ENCODE measurements at regions not wholly inside any gene's neighbourhood (a gene's known extent, or its start where the extent isn't known, plus 50 kb on each side); places are given as distances from the start of the nearest gene placed in this dataset.
"Not testable (repeated sequence)": the region's sequence is repeated elsewhere in the genome, so short reads cannot be mapped to it uniquely, and the experiment has no call there.

- 100% methylated on average over 2 of the region's 3 CpGs; no CpG with 5 or more reads in 1 of the 2 experiments for WGBS, 2 experiments
- Histone ChIP-seq H3K4me3 (ENCODE audit: insufficient read depth, low read depth, low read length) (no peak overlapping the region), H3K27me3 (ENCODE audit: control insufficient read depth, insufficient read depth, low read length, poor library complexity, severe bottlenecking) (no peaks in the 10 kb centered on the region), H3K4me1 (ENCODE audit: control insufficient read depth, insufficient read depth, low read length) (no peaks in the 10 kb centered on the region), H3K36me3 (ENCODE audit: control insufficient read depth, insufficient read depth, low read length) (no peaks in the 10 kb centered on the region), H3K9me3 (ENCODE audit: control insufficient read depth, low read length) (no peaks in the 10 kb centered on the region), H3K27ac (ENCODE audit: insufficient read depth, low read depth, low read length, poor library complexity, severe bottlenecking) (no peak overlapping the region)
Measured at GRCh38 chr9:29397148-29397547, 1823.9 kb upstream of the C9orf72 start.

- Histone ChIP-seq H3K4me3 (ENCODE audit: insufficient read depth, low read depth, low read length) (no peak overlapping the region), H3K4me1 (ENCODE audit: control insufficient read depth, insufficient read depth, low read length) (no peaks in the 10 kb centered on the region), H3K36me3 (ENCODE audit: control insufficient read depth, insufficient read depth, low read length) (no peaks in the 10 kb centered on the region), H3K9me3 (ENCODE audit: control insufficient read depth, low read length) (no peaks in the 10 kb centered on the region), H3K27ac (ENCODE audit: insufficient read depth, low read depth, low read length, poor library complexity, severe bottlenecking) (no peak overlapping the region), H3K27me3 (ENCODE audit: control insufficient read depth, insufficient read depth, low read length, poor library complexity, severe bottlenecking) (no peaks in the 10 kb centered on the region)
- 96 to 100% methylated on average over 1 to 2 of the region's 2 CpGs for WGBS, 2 experiments
Measured at GRCh38 chr9:29416204-29416603, 1842.9 kb upstream of the C9orf72 start.

GRCh38 chr9:29422438-29422837, 1849.2 kb upstream of the C9orf72 start:
- no peaks in the 10 kb centered on the region for H3K9me3 ChIP-seq (ENCODE audit: control insufficient read depth, low read length)
- H3K27ac ChIP-seq (ENCODE audit: insufficient read depth, low read depth, low read length, poor library complexity, severe bottlenecking): no peak overlapping the region
- no peaks in the 10 kb centered on the region for H3K27me3 ChIP-seq (ENCODE audit: control insufficient read depth, insufficient read depth, low read length, poor library complexity, severe bottlenecking)
- WGBS, 2 experiments: 87 to 93% methylated on average over 3 of the region's 3 CpGs
- no peaks in the 10 kb centered on the region for H3K4me1 ChIP-seq (ENCODE audit: control insufficient read depth, insufficient read depth, low read length)
- H3K4me3 ChIP-seq (ENCODE audit: insufficient read depth, low read depth, low read length): no peak overlapping the region
- no peaks in the 10 kb centered on the region for H3K36me3 ChIP-seq (ENCODE audit: control insufficient read depth, insufficient read depth, low read length)

GRCh38 chr9:29432191-29432590, 1858.9 kb upstream of the C9orf72 start:
- no peaks in the 10 kb centered on the region for H3K4me1 ChIP-seq (ENCODE audit: control insufficient read depth, insufficient read depth, low read length)
- H3K36me3 ChIP-seq (ENCODE audit: control insufficient read depth, insufficient read depth, low read length): no peaks in the 10 kb centered on the region
- H3K4me3 ChIP-seq (ENCODE audit: insufficient read depth, low read depth, low read length): no peak overlapping the region
- H3K9me3 ChIP-seq (ENCODE audit: control insufficient read depth, low read length): no peaks in the 10 kb centered on the region
- H3K27ac ChIP-seq (ENCODE audit: insufficient read depth, low read depth, low read length, poor library complexity, severe bottlenecking): no peak overlapping the region
- no peaks in the 10 kb centered on the region for H3K27me3 ChIP-seq (ENCODE audit: control insufficient read depth, insufficient read depth, low read length, poor library complexity, severe bottlenecking)

- H3K27ac ChIP-seq (ENCODE audit: insufficient read depth, low read depth, low read length, poor library complexity, severe bottlenecking); H3K27me3 ChIP-seq (ENCODE audit: control insufficient read depth, insufficient read depth, low read length, poor library complexity, severe bottlenecking); H3K4me3 ChIP-seq (ENCODE audit: insufficient read depth, low read depth, low read length); H3K4me1 ChIP-seq (ENCODE audit: control insufficient read depth, insufficient read depth, low read length); H3K9me3 ChIP-seq (ENCODE audit: control insufficient read depth, low read length); H3K36me3 ChIP-seq (ENCODE audit: control insufficient read depth, insufficient read depth, low read length): not testable (repeated sequence)
- 92 to 100% methylated on average over 1 to 2 of the region's 2 CpGs for WGBS, 2 experiments
Measured at GRCh38 chr9:29432656-29433055, 1859.4 kb upstream of the C9orf72 start.

GRCh38 chr9:29435368-29435767, 1862.1 kb upstream of the C9orf72 start:
- Histone ChIP-seq H3K4me3 (ENCODE audit: insufficient read depth, low read depth, low read length) (no peak overlapping the region), H3K27ac (ENCODE audit: insufficient read depth, low read depth, low read length, poor library complexity, severe bottlenecking) (no peak overlapping the region), H3K4me1 (ENCODE audit: control insufficient read depth, insufficient read depth, low read length) (no peaks in the 10 kb centered on the region), H3K36me3 (ENCODE audit: control insufficient read depth, insufficient read depth, low read length) (no peaks in the 10 kb centered on the region), H3K9me3 (ENCODE audit: control insufficient read depth, low read length) (no peaks in the 10 kb centered on the region), H3K27me3 (ENCODE audit: control insufficient read depth, insufficient read depth, low read length, poor library complexity, severe bottlenecking) (no peaks in the 10 kb centered on the region)
- WGBS, 2 experiments: 63% methylated on average over 1 of the region's 1 CpG; no CpG with 5 or more reads in 1 of the 2 experiments

GRCh38 chr9:29437526-29437925, 1864.2 kb upstream of the C9orf72 start:
- H3K36me3 ChIP-seq (ENCODE audit: control insufficient read depth, insufficient read depth, low read length): no peaks in the 10 kb centered on the region
- no peak overlapping the region for H3K4me3 ChIP-seq (ENCODE audit: insufficient read depth, low read depth, low read length)
- 84 to 94% methylated on average over 3 of the region's 3 CpGs for WGBS, 2 experiments
- no peaks in the 10 kb centered on the region for H3K4me1 ChIP-seq (ENCODE audit: control insufficient read depth, insufficient read depth, low read length)
- H3K27me3 ChIP-seq (ENCODE audit: control insufficient read depth, insufficient read depth, low read length, poor library complexity, severe bottlenecking): no peaks in the 10 kb centered on the region
- H3K9me3 ChIP-seq (ENCODE audit: control insufficient read depth, low read length): no peaks in the 10 kb centered on the region
- no peak overlapping the region for H3K27ac ChIP-seq (ENCODE audit: insufficient read depth, low read depth, low read length, poor library complexity, severe bottlenecking)

GRCh38 chr9:29439961-29440360, 1866.7 kb upstream of the C9orf72 start:
- no peaks in the 10 kb centered on the region for H3K36me3 ChIP-seq (ENCODE audit: control insufficient read depth, insufficient read depth, low read length)
- 64 to 66% methylated on average over 2 of the region's 2 CpGs for WGBS, 2 experiments
- no peak overlapping the region for H3K4me3 ChIP-seq (ENCODE audit: insufficient read depth, low read depth, low read length)
- H3K4me1 ChIP-seq (ENCODE audit: control insufficient read depth, insufficient read depth, low read length): no peaks in the 10 kb centered on the region
- no peak overlapping the region for H3K27ac ChIP-seq (ENCODE audit: insufficient read depth, low read depth, low read length, poor library complexity, severe bottlenecking)
- no peaks in the 10 kb centered on the region for H3K27me3 ChIP-seq (ENCODE audit: control insufficient read depth, insufficient read depth, low read length, poor library complexity, severe bottlenecking)
- no peaks in the 10 kb centered on the region for H3K9me3 ChIP-seq (ENCODE audit: control insufficient read depth, low read length)

GRCh38 chr9:29440449-29440848, 1867.2 kb upstream of the C9orf72 start:
- Histone ChIP-seq H3K27ac (ENCODE audit: insufficient read depth, low read depth, low read length, poor library complexity, severe bottlenecking) (no peak overlapping the region), H3K36me3 (ENCODE audit: control insufficient read depth, insufficient read depth, low read length) (no peaks in the 10 kb centered on the region), H3K27me3 (ENCODE audit: control insufficient read depth, insufficient read depth, low read length, poor library complexity, severe bottlenecking) (no peaks in the 10 kb centered on the region), H3K9me3 (ENCODE audit: control insufficient read depth, low read length) (no peaks in the 10 kb centered on the region), H3K4me1 (ENCODE audit: control insufficient read depth, insufficient read depth, low read length) (no peaks in the 10 kb centered on the region), H3K4me3 (ENCODE audit: insufficient read depth, low read depth, low read length) (no peak overlapping the region)
- WGBS, 2 experiments: 91 to 94% methylated on average over 4 of the region's 4 CpGs

- Histone ChIP-seq H3K9me3 (ENCODE audit: control insufficient read depth, low read length) (no peaks in the 10 kb centered on the region), H3K4me3 (ENCODE audit: insufficient read depth, low read depth, low read length) (no peak overlapping the region), H3K27ac (ENCODE audit: insufficient read depth, low read depth, low read length, poor library complexity, severe bottlenecking) (no peak overlapping the region), H3K36me3 (ENCODE audit: control insufficient read depth, insufficient read depth, low read length) (no peaks in the 10 kb centered on the region), H3K27me3 (ENCODE audit: control insufficient read depth, insufficient read depth, low read length, poor library complexity, severe bottlenecking) (no peaks in the 10 kb centered on the region), H3K4me1 (ENCODE audit: control insufficient read depth, insufficient read depth, low read length) (no peaks in the 10 kb centered on the region)
- 91 to 99% methylated on average over 3 of the region's 3 CpGs for WGBS, 2 experiments
Measured at GRCh38 chr9:29445751-29446150, 1872.5 kb upstream of the C9orf72 start.

GRCh38 chr9:29449306-29449705, 1876.0 kb upstream of the C9orf72 start:
- Histone ChIP-seq H3K36me3 (ENCODE audit: control insufficient read depth, insufficient read depth, low read length) (no peaks in the 10 kb centered on the region), H3K9me3 (ENCODE audit: control insufficient read depth, low read length) (no peaks in the 10 kb centered on the region), H3K27ac (ENCODE audit: insufficient read depth, low read depth, low read length, poor library complexity, severe bottlenecking) (no peak overlapping the region), H3K4me3 (ENCODE audit: insufficient read depth, low read depth, low read length) (no peak overlapping the region), H3K4me1 (ENCODE audit: control insufficient read depth, insufficient read depth, low read length) (no peaks in the 10 kb centered on the region), H3K27me3 (ENCODE audit: control insufficient read depth, insufficient read depth, low read length, poor library complexity, severe bottlenecking) (no peaks in the 10 kb centered on the region)

Data from ectodermal cell (in vitro differentiated cells).